ENCODE measurements at regions not wholly inside any gene's neighbourhood (a gene's known extent, or its start where the extent isn't known, plus 50 kb on each side); places are given as distances from the start of the nearest gene placed in this dataset.

- TF ChIP-seq CTCF (IDR thresholded peaks at IDR 0.05) (no peak), POLR2A (IDR thresholded peaks at IDR 0.05) (no peak), POLR2AphosphoS5 (IDR thresholded peaks at IDR 0.05) (no peak)
These were observed 759.0 kb downstream of the SLITRK6 start for GRCh38 chr13:85040215-85040614.

All from breast epithelium (tissue), 3 donors.